HEK293 (cell line): ENCODE measurements at regions not wholly inside any gene's neighbourhood (a gene's known extent, or its start where the extent isn't known, plus 50 kb on each side); places are given as distances from the start of the nearest gene placed in this dataset.

Source experiments
- SP2 ChIP-seq: fragments of 450-650 bp; formaldehyde crosslinking; IDR thresholded peaks from 2 replicates; pipeline ENCODE4 v1.5.1; 2016; ENCODE audit warnings: missing biosample characterization, missing genetic modification characterization
- TRIM28 ChIP-seq: IDR thresholded peaks from 2 replicates; pipeline ENCODE4 v1.6.1; 2011; ENCODE audit warnings: low read length, control low read depth, borderline replicate concordance
- ZNF623 ChIP-seq: fragments of 450-650 bp; formaldehyde crosslinking; IDR thresholded peaks from 2 replicates; pipeline ENCODE4 v1.5.1; 2016; ENCODE audit warnings: missing biosample characterization, missing genetic modification characterization
- ZNF843 ChIP-seq: fragments of 450-650 bp; formaldehyde crosslinking; IDR thresholded peaks from 2 replicates; pipeline ENCODE4 v1.5.1; 2016; ENCODE audit warnings: missing biosample characterization, missing genetic modification characterization
- TF ChIP-seq, protein P1 (sequence below): fragments of 450-650 bp; formaldehyde crosslinking; IDR thresholded peaks from 2 replicates; pipeline ENCODE4 v1.5.1; 2016; ENCODE audit warnings: missing biosample characterization, missing genetic modification characterization
- TF ChIP-seq, protein P2 (sequence below): fragments of 450-650 bp; formaldehyde crosslinking; IDR thresholded peaks from 2 replicates; pipeline ENCODE4 v1.5.1; 2016; ENCODE audit warnings: missing biosample characterization, missing genetic modification characterization, low read depth
- TF ChIP-seq, protein P3 (sequence below): fragments of 450-650 bp; formaldehyde crosslinking; IDR thresholded peaks from 2 replicates; pipeline ENCODE4 v1.5.1; 2016; ENCODE audit warnings: missing biosample characterization, missing genetic modification characterization

DNA sequence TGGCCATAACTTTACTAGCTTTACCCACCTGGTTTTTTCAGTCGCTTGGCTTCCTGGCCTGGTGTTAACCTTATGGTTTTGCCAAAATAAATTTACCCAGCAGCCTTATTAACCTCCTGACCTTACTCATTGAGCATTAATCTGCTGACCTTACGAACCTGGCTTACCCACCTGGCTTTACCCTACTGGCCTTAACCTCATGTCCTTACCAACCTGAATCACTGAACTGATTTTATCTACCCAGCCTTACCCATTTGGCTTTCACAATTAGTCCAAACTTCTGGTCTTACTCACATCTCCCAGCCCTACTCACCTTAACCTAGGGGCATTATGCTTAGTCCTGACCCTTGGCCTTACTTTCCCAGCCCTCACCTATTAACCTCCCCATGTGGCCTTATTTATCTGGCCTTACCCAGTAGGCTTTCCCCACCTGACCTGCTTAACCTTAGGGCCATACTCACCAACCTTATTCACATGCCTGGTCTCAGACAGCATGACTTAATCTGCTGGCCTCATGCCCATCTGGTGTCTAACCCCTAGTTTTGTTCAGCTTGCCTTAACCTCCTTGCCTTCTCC, 93.4 kb downstream of the IL12A start:
- TF ChIP-seq ZNF843 (tag by site-specific recombination): no peak
- TF ChIP-seq, protein P1, sequence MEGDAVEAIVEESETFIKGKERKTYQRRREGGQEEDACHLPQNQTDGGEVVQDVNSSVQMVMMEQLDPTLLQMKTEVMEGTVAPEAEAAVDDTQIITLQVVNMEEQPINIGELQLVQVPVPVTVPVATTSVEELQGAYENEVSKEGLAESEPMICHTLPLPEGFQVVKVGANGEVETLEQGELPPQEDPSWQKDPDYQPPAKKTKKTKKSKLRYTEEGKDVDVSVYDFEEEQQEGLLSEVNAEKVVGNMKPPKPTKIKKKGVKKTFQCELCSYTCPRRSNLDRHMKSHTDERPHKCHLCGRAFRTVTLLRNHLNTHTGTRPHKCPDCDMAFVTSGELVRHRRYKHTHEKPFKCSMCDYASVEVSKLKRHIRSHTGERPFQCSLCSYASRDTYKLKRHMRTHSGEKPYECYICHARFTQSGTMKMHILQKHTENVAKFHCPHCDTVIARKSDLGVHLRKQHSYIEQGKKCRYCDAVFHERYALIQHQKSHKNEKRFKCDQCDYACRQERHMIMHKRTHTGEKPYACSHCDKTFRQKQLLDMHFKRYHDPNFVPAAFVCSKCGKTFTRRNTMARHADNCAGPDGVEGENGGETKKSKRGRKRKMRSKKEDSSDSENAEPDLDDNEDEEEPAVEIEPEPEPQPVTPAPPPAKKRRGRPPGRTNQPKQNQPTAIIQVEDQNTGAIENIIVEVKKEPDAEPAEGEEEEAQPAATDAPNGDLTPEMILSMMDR (tag by site-specific recombination): no peak
- TF ChIP-seq, protein P2, sequence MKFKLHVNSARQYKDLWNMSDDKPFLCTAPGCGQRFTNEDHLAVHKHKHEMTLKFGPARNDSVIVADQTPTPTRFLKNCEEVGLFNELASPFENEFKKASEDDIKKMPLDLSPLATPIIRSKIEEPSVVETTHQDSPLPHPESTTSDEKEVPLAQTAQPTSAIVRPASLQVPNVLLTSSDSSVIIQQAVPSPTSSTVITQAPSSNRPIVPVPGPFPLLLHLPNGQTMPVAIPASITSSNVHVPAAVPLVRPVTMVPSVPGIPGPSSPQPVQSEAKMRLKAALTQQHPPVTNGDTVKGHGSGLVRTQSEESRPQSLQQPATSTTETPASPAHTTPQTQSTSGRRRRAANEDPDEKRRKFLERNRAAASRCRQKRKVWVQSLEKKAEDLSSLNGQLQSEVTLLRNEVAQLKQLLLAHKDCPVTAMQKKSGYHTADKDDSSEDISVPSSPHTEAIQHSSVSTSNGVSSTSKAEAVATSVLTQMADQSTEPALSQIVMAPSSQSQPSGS (tag by site-specific recombination): no peak
- TF ChIP-seq, protein P3, sequence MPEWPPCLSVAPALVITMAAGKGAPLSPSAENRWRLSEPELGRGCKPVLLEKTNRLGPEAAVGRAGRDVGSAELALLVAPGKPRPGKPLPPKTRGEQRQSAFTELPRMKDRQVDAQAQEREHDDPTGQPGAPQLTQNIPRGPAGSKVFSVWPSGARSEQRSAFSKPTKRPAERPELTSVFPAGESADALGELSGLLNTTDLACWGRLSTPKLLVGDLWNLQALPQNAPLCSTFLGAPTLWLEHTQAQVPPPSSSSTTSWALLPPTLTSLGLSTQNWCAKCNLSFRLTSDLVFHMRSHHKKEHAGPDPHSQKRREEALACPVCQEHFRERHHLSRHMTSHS (tag by site-specific recombination): no peak
- TF ChIP-seq ZNF623 (tag by site-specific recombination): no peak
- no peak for TF ChIP-seq TRIM28
- no peak for TF ChIP-seq SP2 (tag by site-specific recombination)
